ENCODE measurements at regions not wholly inside any gene's neighbourhood (a gene's known extent, or its start where the extent isn't known, plus 50 kb on each side); places are given as distances from the start of the nearest gene placed in this dataset.
A peak's percentile ranks its signal among the peaks of the same experiment; 100 is the strongest.

- no peak for DNase-seq (ENCODE audit: extremely low spot score, unreplicated experiment)
- no peaks in the 10 kb centered on the region for H3K36me3 Mint-ChIP-seq (ENCODE audit: unreplicated experiment)
- TF ChIP-seq CTCF (IDR thresholded peaks at IDR 0.05) = no peak
- no peak overlapping the region for H3K27ac Mint-ChIP-seq (ENCODE audit: unreplicated experiment)
- no peaks in the 10 kb centered on the region for H3K27me3 Mint-ChIP-seq (ENCODE audit: unreplicated experiment)
- no peak overlapping the region for H3K4me3 Mint-ChIP-seq (ENCODE audit: unreplicated experiment)
- H3K9me3 Mint-ChIP-seq (ENCODE audit: unreplicated experiment) = peaks cover 4% of the 10 kb centered on the region
- peaks cover 14% of the 10 kb centered on the region for H3K4me1 Mint-ChIP-seq (ENCODE audit: unreplicated experiment)
Observed at GRCh38 chr4:34615315-34615714, 1629.0 kb downstream of the ARAP2 start.

- Mint-ChIP-seq H3K27ac (ENCODE audit: unreplicated experiment) (peak overlapping the region; percentile 56), H3K4me1 (ENCODE audit: unreplicated experiment) (peaks cover 14% of the 10 kb centered on the region), H3K9me3 (ENCODE audit: unreplicated experiment) (peaks cover 7% of the 10 kb centered on the region), H3K36me3 (ENCODE audit: unreplicated experiment) (no peaks in the 10 kb centered on the region), H3K4me3 (ENCODE audit: unreplicated experiment) (no peak overlapping the region), H3K27me3 (ENCODE audit: unreplicated experiment) (no peaks in the 10 kb centered on the region)
- DNase-seq (ENCODE audit: extremely low spot score, unreplicated experiment) = no peak
- no peak for TF ChIP-seq CTCF (IDR thresholded peaks at IDR 0.05)
Observed at GRCh38 chr4:34619531-34620162, 1624.7 kb downstream of the ARAP2 start.

- H3K9me3 Mint-ChIP-seq (ENCODE audit: unreplicated experiment) = peaks cover 24% of the 10 kb centered on the region
- H3K27ac Mint-ChIP-seq (ENCODE audit: unreplicated experiment) = no peak overlapping the region
- DNase-seq (ENCODE audit: extremely low spot score, unreplicated experiment) = no peak
- H3K4me1 Mint-ChIP-seq (ENCODE audit: unreplicated experiment) = peaks cover 4% of the 10 kb centered on the region
- H3K36me3 Mint-ChIP-seq (ENCODE audit: unreplicated experiment) = no peaks in the 10 kb centered on the region
- no peak overlapping the region for H3K4me3 Mint-ChIP-seq (ENCODE audit: unreplicated experiment)
- no peak for TF ChIP-seq CTCF (IDR thresholded peaks at IDR 0.05)
- no peaks in the 10 kb centered on the region for H3K27me3 Mint-ChIP-seq (ENCODE audit: unreplicated experiment)
Observed at GRCh38 chr4:34628471-34628870, 1615.8 kb downstream of the ARAP2 start.

- Mint-ChIP-seq H3K4me1 (ENCODE audit: unreplicated experiment) (peaks cover 4% of the 10 kb centered on the region), H3K36me3 (ENCODE audit: unreplicated experiment) (no peaks in the 10 kb centered on the region), H3K4me3 (ENCODE audit: unreplicated experiment) (no peak overlapping the region), H3K27me3 (ENCODE audit: unreplicated experiment) (no peaks in the 10 kb centered on the region), H3K9me3 (ENCODE audit: unreplicated experiment) (peaks cover 24% of the 10 kb centered on the region), H3K27ac (ENCODE audit: unreplicated experiment) (no peak overlapping the region)
- DNase-seq (ENCODE audit: extremely low spot score, unreplicated experiment) = no peak
- TF ChIP-seq CTCF (IDR thresholded peaks at IDR 0.05) = no peak
Observed at GRCh38 chr4:34629451-34629850, 1614.9 kb downstream of the ARAP2 start.

GRCh38 chr4:34633241-34633640 lies 1611.1 kb downstream of the ARAP2 start:
- no peak for TF ChIP-seq CTCF (IDR thresholded peaks at IDR 0.05)
- Mint-ChIP-seq H3K27ac (ENCODE audit: unreplicated experiment) (no peak overlapping the region), H3K4me3 (ENCODE audit: unreplicated experiment) (no peak overlapping the region), H3K36me3 (ENCODE audit: unreplicated experiment) (no peaks in the 10 kb centered on the region), H3K27me3 (ENCODE audit: unreplicated experiment) (no peaks in the 10 kb centered on the region), H3K9me3 (ENCODE audit: unreplicated experiment) (peaks cover 15% of the 10 kb centered on the region), H3K4me1 (ENCODE audit: unreplicated experiment) (peaks cover 13% of the 10 kb centered on the region)
- no peak for DNase-seq (ENCODE audit: extremely low spot score, unreplicated experiment)
